OCI-LY1 (cell line): ENCODE measurements at regions not wholly inside any gene's neighbourhood (a gene's known extent, or its start where the extent isn't known, plus 50 kb on each side); places are given as distances from the start of the nearest gene placed in this dataset.

ENCODE experiments used
- H2AFZ ChIP-seq: fragments of 200-600 bp; sonication (generic), shearing (Covaris generic); 2 replicates; pipeline ENCODE4 v1.6.0; 2014; ENCODE audit warnings: antibody characterized with exemption, mild to moderate bottlenecking, low read length
- H3F3A ChIP-seq: fragments of 200-600 bp; sonication (generic), shearing (Covaris generic); 2 replicates; pipeline ENCODE4 v1.6.0; 2014; ENCODE audit warnings: mild to moderate bottlenecking, antibody characterized with exemption, low read length, moderate library complexity; ENCODE audit not compliant: insufficient read depth
- H3K27ac ChIP-seq: fragments of 200-600 bp; sonication (generic); 2 replicates; pipeline ENCODE4 v1.5.1; 2014; ENCODE audit warnings: low read length, mixed run types, mild to moderate bottlenecking, low read depth; ENCODE audit not compliant: poor library complexity, severe bottlenecking
- H3K27me3 ChIP-seq: fragments of 200-600 bp; sonication (generic); 2 replicates; pipeline ENCODE4 v1.6.0; 2014; ENCODE audit warnings: antibody characterized with exemption, mild to moderate bottlenecking, low read length, moderate library complexity; ENCODE audit not compliant: insufficient read depth
- H3K36me3 ChIP-seq: fragments of 200-600 bp; sonication (generic); 2 replicates; pipeline ENCODE4 v1.6.1; 2014; ENCODE audit warnings: mild to moderate bottlenecking, antibody characterized with exemption, low read length, moderate library complexity, mixed read lengths; ENCODE audit not compliant: insufficient read depth
- H3K4me1 ChIP-seq: fragments of 200-600 bp; sonication (generic); 2 replicates; pipeline ENCODE4 v1.5.1; 2014; ENCODE audit warnings: mild to moderate bottlenecking, low read length, moderate library complexity; ENCODE audit not compliant: insufficient read depth, severe bottlenecking
- H3K4me2 ChIP-seq: fragments of 200-600 bp; sonication (generic), shearing (Covaris generic); 2 replicates; pipeline ENCODE4 v1.6.1; 2014; ENCODE audit warnings: low read length
- H3K4me3 ChIP-seq: fragments of 200-600 bp; sonication (generic); 2 replicates; pipeline ENCODE4 v1.5.1; 2014; ENCODE audit warnings: low read length, low read depth, mild to moderate bottlenecking, mixed read lengths; ENCODE audit not compliant: poor library complexity, severe bottlenecking
- H3K79me2 ChIP-seq: fragments of 200-600 bp; shearing (Covaris generic); 2 replicates; pipeline ENCODE4 v1.6.1; 2016; ENCODE audit warnings: mixed run types, low read length, mixed read lengths; ENCODE audit not compliant: insufficient read depth
- H3K9ac ChIP-seq: fragments of 200-600 bp; sonication (generic), shearing (Covaris generic); 2 replicates; pipeline ENCODE4 v1.6.1; 2014; ENCODE audit warnings: mild to moderate bottlenecking, low read length, mixed read lengths
- H3K9me2 ChIP-seq: fragments of 200-600 bp; sonication (generic), shearing (Covaris generic); 2 replicates; pipeline ENCODE4 v1.6.1; 2014; ENCODE audit warnings: low read depth, mild to moderate bottlenecking, low read length, mixed read lengths
- H3K9me3 ChIP-seq: fragments of 200-600 bp; shearing (Covaris generic); 2 replicates; pipeline ENCODE4 v1.6.1; 2014; ENCODE audit warnings: low read length, mixed read lengths
- H4K20me1 ChIP-seq: fragments of 200-600 bp; sonication (generic), shearing (Covaris generic); 2 replicates; pipeline ENCODE4 v1.6.0; 2016; ENCODE audit warnings: mild to moderate bottlenecking, low read length; ENCODE audit not compliant: insufficient read depth
- CTCF ChIP-seq: fragments of 200-600 bp; sonication (generic), shearing (Covaris generic); IDR thresholded peaks from 2 replicates; pipeline ENCODE4 v1.5.1; 2017; ENCODE audit warnings: mild to moderate bottlenecking, antibody characterized with exemption, low read length, moderate library complexity, mixed read lengths
- EZH2 ChIP-seq: fragments of 200-600 bp; sonication (generic), shearing (Covaris generic); IDR thresholded peaks from 2 replicates; pipeline ENCODE4 v1.8.0; 2017; ENCODE audit warnings: borderline replicate concordance, mixed run types, mild to moderate bottlenecking, antibody characterized with exemption, low read length, moderate library complexity, mixed read lengths

- Histone ChIP-seq H4K20me1 (no peaks in the 10 kb centered on the region), H3F3A (no peaks in the 10 kb centered on the region), H3K9me3 (no peaks in the 10 kb centered on the region), H3K9ac (no peak overlapping the region), H3K4me3 (no peak overlapping the region), H2AFZ (no peak overlapping the region), H3K27ac (no peak overlapping the region), H3K27me3 (no peaks in the 10 kb centered on the region), H3K4me1 (no peaks in the 10 kb centered on the region), H3K4me2 (no peak overlapping the region), H3K36me3 (no peaks in the 10 kb centered on the region), H3K9me2 (no peaks in the 10 kb centered on the region), H3K79me2 (no peaks in the 10 kb centered on the region)
- no peak for TF ChIP-seq EZH2
- TF ChIP-seq CTCF: no peak
These were observed 61.4 kb downstream of the ZXDA start for GRCh38 chrX:57848857-57849256.

- no peak for TF ChIP-seq EZH2
- no peak for TF ChIP-seq CTCF
- Histone ChIP-seq H3K4me2 (no peak overlapping the region), H3K36me3 (no peaks in the 10 kb centered on the region), H3K4me1 (no peaks in the 10 kb centered on the region), H4K20me1 (no peaks in the 10 kb centered on the region), H3K9ac (no peak overlapping the region), H3K9me2 (no peaks in the 10 kb centered on the region), H3K27ac (no peak overlapping the region), H3K27me3 (no peaks in the 10 kb centered on the region), H3K79me2 (no peaks in the 10 kb centered on the region), H3K9me3 (no peaks in the 10 kb centered on the region), H3F3A (no peaks in the 10 kb centered on the region), H3K4me3 (no peak overlapping the region), H2AFZ (no peak overlapping the region)
These were observed 87.4 kb downstream of the ZXDA start for GRCh38 chrX:57822818-57823217.

- Histone ChIP-seq H3K9me3 (no peaks in the 10 kb centered on the region), H3F3A (no peaks in the 10 kb centered on the region), H3K36me3 (no peaks in the 10 kb centered on the region), H3K27me3 (no peaks in the 10 kb centered on the region), H3K9ac (no peak overlapping the region), H4K20me1 (no peaks in the 10 kb centered on the region), H3K4me2 (no peak overlapping the region), H2AFZ (no peak overlapping the region), H3K27ac (no peak overlapping the region), H3K4me1 (no peaks in the 10 kb centered on the region), H3K4me3 (no peak overlapping the region), H3K9me2 (no peaks in the 10 kb centered on the region), H3K79me2 (no peaks in the 10 kb centered on the region)
- no peak for TF ChIP-seq EZH2
These were observed 87.9 kb downstream of the ZXDA start for GRCh38 chrX:57822398-57822797.

GRCh38 chrX:57821703-57822387 is 88.4 kb downstream of the ZXDA start:
- Histone ChIP-seq H3K36me3 (no peaks in the 10 kb centered on the region), H3K79me2 (no peaks in the 10 kb centered on the region), H3K9me3 (no peaks in the 10 kb centered on the region), H3K27ac (no peak overlapping the region), H4K20me1 (no peaks in the 10 kb centered on the region), H3K4me1 (no peaks in the 10 kb centered on the region), H3K27me3 (no peaks in the 10 kb centered on the region), H2AFZ (no peak overlapping the region), H3K9ac (no peak overlapping the region), H3K9me2 (no peaks in the 10 kb centered on the region), H3K4me2 (no peak overlapping the region), H3K4me3 (no peak overlapping the region), H3F3A (no peaks in the 10 kb centered on the region)
- no peak for TF ChIP-seq EZH2
- TF ChIP-seq CTCF: peak; percentile 57
